Right atrium auricular region (tissue), 2 donors: ENCODE measurements at regions not wholly inside any gene's neighbourhood (a gene's known extent, or its start where the extent isn't known, plus 50 kb on each side); places are given as distances from the start of the nearest gene placed in this dataset.

Experiments
- DNase-seq: peaks from one replicate; pipeline ENCODE4 v3.0.0-alpha.2; 2019; ENCODE audit warnings: low spot score
- H3K27ac ChIP-seq, 2 donors: fragments of 200-600 bp; sonication (generic); 1 replicate in 1 of 2; 2 replicates in 1 of 2; pipeline ENCODE4 v1.5.1; 2016 to 2019
- H3K27me3 ChIP-seq, 2 donors: fragments of 200-600 bp; sonication (generic); one replicate each; pipeline versions ENCODE4 v1.5.1 to v1.6.0; 2017 to 2019
- H3K36me3 ChIP-seq: fragments of 200-600 bp; sonication (generic); one replicate; pipeline ENCODE4 v1.5.1; 2016
- H3K4me1 ChIP-seq, 2 donors: fragments of 200-600 bp; sonication (generic); one replicate each; pipeline versions ENCODE4 v1.5.1 to v1.6.0; 2017 to 2019
- H3K4me3 ChIP-seq, 2 donors: fragments of 200-600 bp; sonication (generic); 1 replicate in 1 of 2; 2 replicates in 1 of 2; pipeline ENCODE4 v1.5.1; 2017 to 2019; ENCODE audit warnings: mild to moderate bottlenecking in 1 of 2, moderate library complexity in 1 of 2
- H3K9me3 ChIP-seq, 2 donors: fragments of 200-600 bp; sonication (generic); one replicate each; pipeline ENCODE4 v1.5.1; 2019
- CTCF ChIP-seq, 2 donors: fragments of 200-600 bp; sonication (generic); IDR thresholded peaks; one replicate each; pipeline ENCODE4 v1.5.1; 2019; ENCODE audit warnings: antibody characterized with exemption in 2 of 2

- no peak for TF ChIP-seq CTCF (IDR thresholded peaks at IDR 0.05)
- H3K4me3 ChIP-seq = no peak overlapping the region
- H3K27me3 ChIP-seq = no peaks in the 10 kb centered on the region
- no peak overlapping the region for H3K27ac ChIP-seq
- peaks cover 0 to 2% of the 10 kb centered on the region in 2 donors for H3K9me3 ChIP-seq
- no peaks in the 10 kb centered on the region for H3K4me1 ChIP-seq
- no peaks in the 10 kb centered on the region for H3K36me3 ChIP-seq
- no peak for DNase-seq
These were observed 454.6 kb downstream of the MEIS1 start for GRCh38 chr2:66889632-66889882.

- H3K4me3 ChIP-seq = no peak overlapping the region
- no peak for TF ChIP-seq CTCF (IDR thresholded peaks at IDR 0.05)
- DNase-seq = no peak
- H3K4me1 ChIP-seq = no peaks in the 10 kb centered on the region
- no peaks in the 10 kb centered on the region for H3K27me3 ChIP-seq
- no peak overlapping the region for H3K27ac ChIP-seq
- H3K36me3 ChIP-seq = no peaks in the 10 kb centered on the region
- H3K9me3 ChIP-seq = no peaks in the 10 kb centered on the region
These were observed 455.3 kb downstream of the MEIS1 start for GRCh38 chr2:66890166-66890742.

GRCh38 chr2:66895206-66895605, 460.3 kb downstream of the MEIS1 start:
- Histone ChIP-seq H3K27me3 (no peaks in the 10 kb centered on the region), H3K27ac (no peak overlapping the region), H3K4me3 (no peak overlapping the region), H3K4me1 (peaks cover 0 to 7% of the 10 kb centered on the region in 2 donors), H3K36me3 (no peaks in the 10 kb centered on the region), H3K9me3 (no peaks in the 10 kb centered on the region)
- no peak for DNase-seq
- no peak for TF ChIP-seq CTCF (IDR thresholded peaks at IDR 0.05)

- Histone ChIP-seq H3K9me3 (no peaks in the 10 kb centered on the region), H3K36me3 (no peaks in the 10 kb centered on the region), H3K27ac (no peak overlapping the region), H3K4me3 (no peak overlapping the region), H3K4me1 (peaks cover 0 to 7% of the 10 kb centered on the region in 2 donors), H3K27me3 (no peaks in the 10 kb centered on the region)
- no peak for DNase-seq
- TF ChIP-seq CTCF (IDR thresholded peaks at IDR 0.05) = no peak
These were observed 461.2 kb downstream of the MEIS1 start for GRCh38 chr2:66896131-66896530.

GRCh38 chr2:66897181-66897580, 462.3 kb downstream of the MEIS1 start:
- Histone ChIP-seq H3K4me1 (peaks cover 0 to 7% of the 10 kb centered on the region in 2 donors), H3K9me3 (no peaks in the 10 kb centered on the region), H3K36me3 (no peaks in the 10 kb centered on the region), H3K27ac (no peak overlapping the region), H3K4me3 (no peak overlapping the region), H3K27me3 (no peaks in the 10 kb centered on the region)
- TF ChIP-seq CTCF (IDR thresholded peaks at IDR 0.05) = no peak
- no peak for DNase-seq

GRCh38 chr2:66897691-66898150, 462.8 kb downstream of the MEIS1 start:
- Histone ChIP-seq H3K27me3 (no peaks in the 10 kb centered on the region), H3K4me3 (no peak overlapping the region), H3K9me3 (no peaks in the 10 kb centered on the region), H3K36me3 (no peaks in the 10 kb centered on the region), H3K27ac (no peak overlapping the region), H3K4me1 (peaks cover 0 to 7% of the 10 kb centered on the region in 2 donors)
- no peak for DNase-seq
- no peak for TF ChIP-seq CTCF (IDR thresholded peaks at IDR 0.05)
